Uterus (tissue), 3 donors: ENCODE measurements at regions not wholly inside any gene's neighbourhood (a gene's known extent, or its start where the extent isn't known, plus 50 kb on each side); places are given as distances from the start of the nearest gene placed in this dataset.

Experiments
- DNase-seq, 2 donors: peaks; one replicate each; pipeline ENCODE4 v3.0.0-alpha.2; 2019 to 2020
- H3K27ac ChIP-seq, 2 donors: fragments of 200-600 bp; sonication (generic); 1 replicate in 1 of 2; 2 replicates in 1 of 2; pipeline ENCODE4 v1.5.1; 2016 to 2018
- H3K27me3 ChIP-seq, 2 donors: fragments of 200-600 bp; sonication (generic); one replicate each; pipeline ENCODE4 v1.5.1; 2018 to 2019; ENCODE audit warnings: control low read depth in 1 of 2
- H3K36me3 ChIP-seq, 2 donors: fragments of 200-600 bp; sonication (generic); one replicate each; pipeline ENCODE4 v1.5.1; 2019; ENCODE audit warnings: control low read depth in 1 of 2
- H3K4me1 ChIP-seq, 2 donors: fragments of 200-600 bp; sonication (generic); one replicate each; pipeline ENCODE4 v1.5.1; 2018 to 2019; ENCODE audit warnings: control low read depth in 1 of 2
- H3K4me3 ChIP-seq, 2 donors: fragments of 200-600 bp; sonication (generic); 1 replicate in 1 of 2; 2 replicates in 1 of 2; pipeline ENCODE4 v1.5.1; 2018 to 2019; ENCODE audit warnings: mild to moderate bottlenecking in 1 of 2
- H3K9me3 ChIP-seq, 2 donors: fragments of 200-600 bp; sonication (generic); one replicate each; pipeline ENCODE4 v1.5.1; 2019; ENCODE audit warnings: control low read depth in 1 of 2
- CTCF ChIP-seq, 4 experiments: fragments of 200-600 bp in 2 of 4; fragments of 450-650 bp in 2 of 4; sonication (generic) in 2 of 4; IDR thresholded peaks; one replicate each; pipeline ENCODE4 v1.5.1; 2016 to 2019; ENCODE audit warnings: antibody characterized with exemption in 4 of 4, mild to moderate bottlenecking in 2 of 4, moderate library complexity in 1 of 4
- POLR2A ChIP-seq, 2 donors: fragments of 450-650 bp; IDR thresholded peaks; one replicate each; pipeline ENCODE4 v1.6.1; 2016; ENCODE audit warnings: antibody characterized with exemption in 2 of 2, mild to moderate bottlenecking in 1 of 2, moderate library complexity in 1 of 2
- intact Hi-C: fragments of 100-400 bp; cut with DNase I; formaldehyde crosslinking; loops from one replicate; pipeline ENCODE4 v1.15.1; 2023; ENCODE audit warnings: low total_unique reads
- donor health status: DM: yes; HTN: yes; CAD: no.

DNA sequence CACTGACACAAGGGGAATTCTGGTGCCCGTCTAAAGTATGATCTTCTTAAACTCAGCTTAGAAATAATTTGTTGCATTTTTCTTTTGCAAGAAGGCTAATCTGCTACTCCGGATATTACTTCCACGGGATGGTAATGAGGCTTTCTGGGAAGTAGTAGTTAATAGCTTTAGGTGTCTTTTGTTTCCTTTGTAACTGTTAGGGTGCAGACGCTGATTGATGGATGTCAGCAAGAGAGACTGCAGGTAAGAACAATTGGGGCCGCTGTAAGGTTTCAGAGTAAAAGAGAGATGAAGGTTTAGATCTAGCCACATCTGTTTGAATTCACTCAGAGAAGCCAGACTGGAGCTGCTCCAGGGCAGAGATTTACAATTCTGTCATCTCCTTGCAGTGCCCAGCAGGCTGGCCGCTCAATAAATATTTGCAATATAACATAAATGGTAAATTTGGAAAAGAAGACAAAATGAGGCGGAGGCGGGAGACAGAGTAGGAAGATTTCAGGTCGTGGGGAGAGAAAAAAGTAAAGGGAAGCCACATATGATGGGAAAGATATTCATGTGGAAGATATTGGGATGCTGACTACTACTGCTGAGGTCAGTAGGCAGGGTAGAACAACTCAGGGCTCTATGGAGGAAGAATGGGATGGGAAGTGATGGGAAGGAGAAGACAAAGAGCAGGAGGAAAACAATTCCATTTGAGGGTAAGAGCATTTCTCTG lies 320.5 kb downstream of the AASDHPPT start:
- H3K27me3 ChIP-seq, result no peaks in the 10 kb centered on the region
- H3K27ac ChIP-seq, result peak overlapping the region; percentile 68 to 71
- intact Hi-C loops, result no loop called here
- DNase-seq, result no peak
- H3K4me1 ChIP-seq, result peaks cover 0 to 7% of the 10 kb centered on the region in 2 donors
- no peak for TF ChIP-seq CTCF (IDR thresholded peaks at IDR 0.05)
- TF ChIP-seq POLR2A (IDR thresholded peaks at IDR 0.05), result no peak
- H3K36me3 ChIP-seq, result no peaks in the 10 kb centered on the region
- no peak overlapping the region for H3K4me3 ChIP-seq
- H3K9me3 ChIP-seq, result no peaks in the 10 kb centered on the region

DNA sequence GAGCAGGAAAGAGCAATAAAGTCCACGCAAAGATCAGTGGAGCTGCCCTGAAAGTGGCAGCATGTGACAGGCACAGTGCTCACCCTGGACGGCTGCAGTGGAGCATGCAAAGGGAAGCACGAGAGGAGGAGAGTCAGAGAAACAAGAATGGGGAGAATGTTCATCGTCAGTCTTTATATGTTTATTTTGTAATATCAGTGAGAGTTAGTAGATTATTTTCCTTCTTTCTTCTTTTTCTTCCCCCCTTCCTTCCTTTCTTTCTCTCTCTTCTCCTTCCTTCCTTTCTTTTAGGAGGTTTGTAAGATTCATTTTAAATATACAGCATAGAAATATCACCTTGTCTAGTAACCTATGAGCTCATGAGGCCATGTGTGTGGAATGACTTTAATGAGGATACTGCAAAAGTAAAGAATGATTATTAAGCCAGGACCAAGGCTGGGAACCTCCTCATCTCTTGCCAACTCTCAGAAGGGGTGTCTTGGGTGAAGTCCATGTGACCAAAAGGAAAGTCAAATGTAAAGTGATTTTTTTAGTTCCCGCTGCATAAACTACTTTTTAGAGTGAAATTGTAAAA lies 321.1 kb downstream of the AASDHPPT start:
- Histone ChIP-seq H3K9me3 (no peaks in the 10 kb centered on the region), H3K27ac (peak overlapping the region; percentile 68 to 71), H3K4me1 (peaks cover 0 to 7% of the 10 kb centered on the region in 2 donors), H3K4me3 (no peak overlapping the region), H3K27me3 (no peaks in the 10 kb centered on the region), H3K36me3 (no peaks in the 10 kb centered on the region)
- intact Hi-C loops, result no loop called here
- TF ChIP-seq POLR2A (IDR thresholded peaks at IDR 0.05) (no peak), CTCF (IDR thresholded peaks at IDR 0.05) (no peak)
- no peak for DNase-seq

DNA sequence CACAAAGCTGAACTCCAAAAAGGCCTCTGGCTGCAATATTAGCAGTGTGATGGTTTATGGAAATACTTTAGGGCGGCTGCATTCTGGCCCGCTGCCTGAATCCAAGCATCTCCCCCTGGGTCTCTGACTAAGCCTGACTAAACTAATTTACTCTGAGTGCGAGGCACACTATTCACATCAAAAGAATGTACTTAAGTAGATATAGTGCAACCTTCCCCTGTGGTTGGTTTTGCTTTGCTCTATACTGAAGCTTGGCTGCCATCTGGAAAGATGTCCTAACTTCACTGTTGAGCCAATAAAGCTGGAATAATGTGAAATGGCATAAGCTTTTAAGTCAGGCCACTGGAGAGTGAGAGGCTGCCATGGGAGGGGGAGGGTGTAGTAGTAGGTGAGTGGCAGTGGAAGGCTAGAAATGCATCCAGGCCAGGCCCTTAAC lies 321.6 kb downstream of the AASDHPPT start:
- TF ChIP-seq POLR2A (IDR thresholded peaks at IDR 0.05), result no peak
- no peak for TF ChIP-seq CTCF (IDR thresholded peaks at IDR 0.05)
- no peak overlapping the region for H3K4me3 ChIP-seq
- H3K4me1 ChIP-seq, result peaks cover 0 to 7% of the 10 kb centered on the region in 2 donors
- H3K36me3 ChIP-seq, result no peaks in the 10 kb centered on the region
- intact Hi-C loops, result no loop called here
- H3K27ac ChIP-seq, result peak overlapping the region; percentile 68 to 71
- no peaks in the 10 kb centered on the region for H3K9me3 ChIP-seq
- DNase-seq, result peak; percentile 70 to 71
- H3K27me3 ChIP-seq, result no peaks in the 10 kb centered on the region

DNA sequence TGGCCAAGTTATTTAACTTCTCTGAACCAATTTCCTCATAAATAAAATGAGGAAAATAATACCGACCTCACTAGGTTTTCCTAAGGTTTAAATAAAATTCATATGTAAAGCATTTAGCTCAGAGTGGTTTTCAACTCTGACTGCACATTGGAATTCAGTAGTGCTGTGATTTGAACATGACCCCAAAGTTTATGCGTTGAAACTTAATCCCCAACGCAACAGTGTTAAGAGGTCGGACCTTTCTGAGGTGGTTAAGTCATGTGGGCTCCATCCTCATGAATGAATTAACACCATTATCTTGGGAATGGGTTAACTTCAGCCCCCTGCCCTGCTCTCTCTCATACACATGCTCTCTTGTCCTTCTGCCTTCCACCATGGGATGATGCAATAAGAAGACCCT lies 322.2 kb downstream of the AASDHPPT start:
- Histone ChIP-seq H3K36me3 (no peaks in the 10 kb centered on the region), H3K4me3 (no peak overlapping the region), H3K9me3 (no peaks in the 10 kb centered on the region), H3K27ac (peak overlapping the region; percentile 68 to 71), H3K4me1 (peaks cover 0 to 7% of the 10 kb centered on the region in 2 donors), H3K27me3 (no peaks in the 10 kb centered on the region)
- TF ChIP-seq POLR2A (IDR thresholded peaks at IDR 0.05), result no peak
- TF ChIP-seq CTCF (IDR thresholded peaks at IDR 0.05), result no peak
- no peak for DNase-seq
- intact Hi-C loops, result no loop called here

GRCh38 chr11:106400949-106401570 lies 323.6 kb downstream of the AASDHPPT start:
- Histone ChIP-seq H3K9me3 (no peaks in the 10 kb centered on the region), H3K27me3 (no peaks in the 10 kb centered on the region), H3K4me1 (peaks cover 0 to 7% of the 10 kb centered on the region in 2 donors), H3K27ac (no peak overlapping the region), H3K4me3 (no peak overlapping the region), H3K36me3 (no peaks in the 10 kb centered on the region)
- intact Hi-C loops, result no loop called here
- TF ChIP-seq POLR2A (IDR thresholded peaks at IDR 0.05), result no peak
- no peak for TF ChIP-seq CTCF (IDR thresholded peaks at IDR 0.05)
- no peak for DNase-seq
